HG03196 (cell line): ENCODE measurements at regions not wholly inside any gene's neighbourhood (a gene's known extent, or its start where the extent isn't known, plus 50 kb on each side); places are given as distances from the start of the nearest gene placed in this dataset.

ENCODE experiments used
- ATAC-seq: cut with Tn5 transposase; IDR thresholded peaks from one replicate; pipeline ENCODE4 v1.9.1; 2021; ENCODE audit not compliant: unreplicated experiment

GRCh38 chr4:111537871-111538270, 607.4 kb upstream of the FAM241A start:
- no peak for ATAC-seq

GRCh38 chr4:111540671-111541070, 604.6 kb upstream of the FAM241A start:
- ATAC-seq: no peak

DNA sequence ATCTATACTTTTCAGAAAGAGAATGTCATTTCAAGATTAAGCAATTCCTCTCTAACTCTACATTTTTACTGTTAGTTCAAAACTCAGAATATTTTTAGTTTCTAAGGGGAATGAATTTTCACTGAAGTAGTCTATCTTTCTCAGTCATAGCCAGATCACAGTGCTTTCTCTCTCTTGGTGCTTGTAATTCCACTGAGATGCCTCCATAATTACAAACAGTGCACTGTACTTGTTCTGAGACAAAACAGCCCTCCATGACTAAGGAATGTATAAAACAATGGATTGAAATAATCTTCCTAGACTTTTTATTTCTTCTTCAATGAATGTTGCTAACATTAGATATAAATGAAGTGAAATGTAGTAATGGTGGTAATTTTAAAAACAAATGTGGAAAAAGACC, 603.2 kb upstream of the FAM241A start:
- no peak for ATAC-seq

DNA sequence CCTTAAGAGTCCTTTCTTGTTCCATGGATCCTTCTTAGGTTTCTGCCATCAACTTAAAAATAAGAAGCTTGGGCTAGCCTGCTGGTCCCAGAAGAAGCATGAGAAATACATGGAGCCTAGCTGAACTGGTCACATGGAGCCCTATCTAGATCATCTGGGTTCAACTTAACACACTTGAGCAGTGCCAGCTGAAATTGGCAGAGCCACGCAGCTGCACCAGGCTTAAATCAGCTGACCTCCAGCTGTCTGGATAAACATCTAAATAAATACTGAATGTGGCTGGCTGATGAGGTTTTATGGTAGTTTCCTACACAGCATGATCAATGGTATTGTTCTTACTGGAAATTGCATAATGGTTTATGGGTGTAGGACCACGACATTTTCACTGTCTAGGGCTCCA, 598.4 kb upstream of the FAM241A start:
- ATAC-seq: no peak

GRCh38 chr4:111556141-111556781, 589.0 kb upstream of the FAM241A start:
- ATAC-seq: no peak

GRCh38 chr4:111556851-111557250, 588.4 kb upstream of the FAM241A start:
- no peak for ATAC-seq

DNA sequence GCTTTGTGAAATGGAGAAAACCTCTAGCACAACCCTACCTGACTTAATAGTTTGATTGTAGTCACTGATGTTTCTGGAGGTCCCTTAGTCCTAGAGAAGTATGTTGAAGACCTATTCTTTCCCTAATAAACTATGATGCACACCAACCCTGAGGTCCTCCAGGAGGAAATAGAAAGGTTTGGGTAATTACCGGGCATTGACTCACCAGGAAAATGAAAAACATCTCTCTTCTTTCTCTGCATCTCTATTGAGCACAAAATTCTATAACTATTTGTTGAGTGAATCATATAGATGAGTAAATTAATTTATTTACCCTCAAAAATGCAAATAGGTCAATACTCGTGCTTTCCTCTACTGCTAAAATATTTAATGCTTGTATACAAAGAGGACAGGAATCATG, 582.4 kb upstream of the FAM241A start:
- no peak for ATAC-seq

GRCh38 chr4:111572470-111572869, 572.8 kb upstream of the FAM241A start:
- no peak for ATAC-seq

DNA sequence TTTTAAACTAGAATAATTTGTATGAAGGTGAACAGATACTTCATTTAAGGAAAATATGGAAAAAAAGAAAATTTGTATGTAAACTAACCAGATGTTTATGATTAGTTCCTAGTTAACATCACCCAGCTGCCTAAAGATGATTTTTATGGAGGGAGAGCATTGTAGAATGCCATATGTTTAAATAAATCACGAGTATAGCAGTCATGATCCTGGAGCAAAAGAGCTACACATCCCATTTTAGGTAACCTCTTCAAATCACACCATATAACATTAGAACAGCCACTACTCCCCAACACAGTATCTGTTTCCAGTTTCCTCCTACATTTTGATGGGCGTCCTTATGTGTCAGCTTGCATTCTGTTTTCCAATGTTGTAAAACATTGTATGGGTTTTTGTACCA, 571.9 kb upstream of the FAM241A start:
- no peak for ATAC-seq

DNA sequence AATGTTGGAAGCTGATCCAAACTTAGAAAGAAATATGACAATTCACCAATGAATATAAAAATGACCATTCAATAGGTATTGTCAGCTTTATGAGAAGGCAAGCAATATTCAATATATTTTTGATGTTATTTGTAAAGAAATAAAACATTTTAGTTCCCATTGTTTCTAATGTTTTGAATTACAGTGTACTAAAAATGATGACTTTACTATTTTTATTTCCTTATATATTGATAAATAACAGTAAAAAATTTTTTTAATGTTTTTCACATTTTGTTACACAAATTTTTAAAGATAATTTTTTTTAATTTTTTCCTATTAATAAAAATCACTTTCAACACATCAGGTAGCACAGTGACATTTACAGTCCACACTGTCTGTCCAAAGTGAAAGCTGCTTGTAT, 565.5 kb upstream of the FAM241A start:
- ATAC-seq: no peak

GRCh38 chr4:111595456-111595855, 549.8 kb upstream of the FAM241A start:
- ATAC-seq: no peak

DNA sequence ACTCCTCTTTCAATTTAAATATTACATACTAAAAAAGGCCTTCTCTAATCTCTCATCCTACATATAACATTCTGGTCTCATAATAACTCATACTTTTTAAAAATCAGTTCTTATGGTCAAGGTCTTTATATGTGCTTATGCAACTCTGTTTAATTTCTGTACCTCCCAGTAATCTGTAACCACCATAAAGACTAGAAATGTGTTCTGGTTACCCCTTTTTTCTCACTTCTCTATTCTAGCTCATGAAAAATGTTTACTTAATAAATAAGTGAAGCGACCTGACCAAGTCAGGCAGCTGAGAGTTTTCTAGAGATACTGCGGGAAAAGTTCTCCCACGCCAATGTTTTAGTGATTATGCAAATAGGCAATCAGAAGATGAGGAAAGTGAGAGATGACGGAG, 548.8 kb upstream of the FAM241A start:
- ATAC-seq: no peak

- ATAC-seq: no peak
Observed at GRCh38 chr4:111601671-111602070, 543.6 kb upstream of the FAM241A start.

GRCh38 chr4:111602848-111603247, 542.4 kb upstream of the FAM241A start:
- no peak for ATAC-seq

GRCh38 chr4:111605111-111605510, 540.1 kb upstream of the FAM241A start:
- no peak for ATAC-seq

DNA sequence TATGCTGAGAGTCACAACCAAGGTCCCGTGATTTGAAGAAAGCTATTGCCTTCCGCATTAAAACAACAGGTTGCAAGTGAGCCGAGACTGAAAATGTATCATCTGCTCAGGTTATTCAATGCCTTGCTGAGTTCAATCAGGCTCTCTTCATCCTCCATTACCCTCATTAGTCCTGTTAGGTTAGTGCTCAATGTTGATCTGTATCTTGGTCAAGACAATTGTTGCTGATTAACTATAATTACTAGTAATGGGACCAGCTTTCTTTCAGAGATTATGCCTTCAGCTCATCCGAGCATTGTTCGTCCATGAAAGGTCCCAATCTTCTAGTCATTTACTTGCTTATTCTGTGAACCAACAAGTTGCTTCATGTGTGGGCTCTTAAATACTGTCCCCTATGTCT, 534.6 kb upstream of the FAM241A start:
- no peak for ATAC-seq

DNA sequence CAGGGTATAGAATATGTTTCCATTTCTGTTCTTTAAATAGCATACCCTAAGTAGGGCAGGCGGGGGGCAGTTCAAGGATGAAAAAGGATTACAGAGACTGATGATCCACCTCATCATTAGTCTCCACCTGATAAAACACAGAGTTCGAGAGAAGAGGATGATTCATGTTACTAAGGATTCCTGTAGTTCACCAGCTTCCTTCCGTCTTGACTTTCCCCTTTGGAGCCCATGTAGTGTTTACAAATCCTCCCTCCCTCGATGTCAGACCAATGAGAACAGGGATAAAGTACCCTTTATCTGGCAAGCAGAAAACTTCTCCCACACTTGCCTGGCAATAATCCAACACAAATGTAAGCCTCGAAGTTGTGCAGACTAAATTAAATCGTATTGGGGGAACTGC, 526.3 kb upstream of the FAM241A start:
- ATAC-seq: no peak

DNA sequence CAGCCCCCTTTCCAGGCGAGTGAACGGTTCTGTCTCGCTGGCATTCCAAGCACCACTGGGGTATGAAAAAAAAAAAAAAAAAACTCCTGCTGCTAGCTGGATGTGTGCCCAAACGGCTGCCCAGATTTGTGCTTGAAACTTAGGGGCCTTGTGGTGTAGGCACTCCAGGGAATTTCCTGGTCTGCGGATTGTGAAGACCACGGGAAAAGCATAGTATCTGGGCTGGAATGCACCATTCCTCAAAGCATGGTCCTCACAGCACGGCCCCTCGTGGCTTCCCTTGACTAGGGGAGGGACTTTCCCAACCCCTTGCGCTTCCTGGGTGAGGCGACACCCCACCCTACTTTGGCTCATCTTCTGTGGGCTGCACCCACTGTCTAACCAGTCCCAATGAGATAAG, 516.8 kb upstream of the FAM241A start:
- no peak for ATAC-seq

DNA sequence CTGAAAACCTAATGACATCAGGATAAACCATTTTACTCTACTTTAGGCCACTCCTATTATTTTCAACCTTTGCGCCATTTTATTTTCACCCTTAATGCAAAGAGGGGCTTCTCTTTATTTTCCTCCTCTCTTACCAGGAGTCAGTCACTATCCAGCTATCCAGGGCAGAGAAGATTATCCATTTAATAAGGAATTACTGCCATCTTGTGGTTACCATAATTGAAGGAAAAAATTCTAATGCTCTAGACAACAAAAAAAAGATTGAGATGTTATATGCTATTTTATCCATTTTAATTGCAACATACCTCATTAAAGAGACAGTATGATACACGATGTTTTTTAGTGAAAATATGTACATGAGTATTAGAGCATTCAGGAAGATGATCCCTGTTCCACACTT, 514.5 kb upstream of the FAM241A start:
- no peak for ATAC-seq

- ATAC-seq: no peak
Observed at GRCh38 chr4:111631215-111631999, 513.8 kb upstream of the FAM241A start.

- no peak for ATAC-seq
Observed at GRCh38 chr4:111632641-111633151, 512.6 kb upstream of the FAM241A start.

DNA sequence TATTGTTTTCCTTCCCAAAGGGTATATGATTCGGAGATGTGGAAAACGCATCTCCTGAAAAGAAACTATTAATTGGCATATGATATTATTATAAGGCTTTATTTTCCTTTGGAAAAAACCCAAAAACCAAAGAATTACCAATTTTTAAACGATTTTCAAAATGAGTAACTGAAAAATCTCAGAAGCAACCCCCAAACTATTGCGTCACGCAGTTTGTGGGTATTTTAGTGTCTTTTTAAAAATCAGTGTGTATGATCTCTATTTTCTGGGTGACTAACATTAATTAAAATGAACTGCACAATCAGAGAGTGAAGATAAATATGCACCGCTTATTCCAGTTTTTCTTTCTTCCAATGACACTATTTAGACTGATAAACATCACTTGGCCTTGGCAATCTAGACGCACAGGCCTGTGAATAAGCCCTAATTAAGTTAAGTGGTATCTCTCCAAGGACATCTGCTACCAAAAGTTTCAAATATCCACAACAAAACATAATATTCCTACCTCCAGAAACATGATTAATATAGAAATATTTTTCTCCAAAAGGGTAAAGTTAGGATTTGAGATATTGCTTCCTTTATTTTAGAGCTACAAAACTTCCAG, 511.5 kb upstream of the FAM241A start:
- no peak for ATAC-seq
